CD4-positive, alpha-beta T cell (primary cell): ENCODE measurements at regions not wholly inside any gene's neighbourhood (a gene's known extent, or its start where the extent isn't known, plus 50 kb on each side); places are given as distances from the start of the nearest gene placed in this dataset.

Experiments
- ATAC-seq: fragments of 200-7000 bp; cut with Tn5 transposase; one replicate; pipeline ENCODE4 v1.10.0; 2022; ENCODE audit warnings: mild to moderate bottlenecking; ENCODE audit not compliant: poor library complexity
- CTCF ChIA-PET: fragments of 350-600 bp; sonication (Branson Sonifier 250); formaldehyde crosslinking; loops from one replicate; lab custom pipeline; 2021; ENCODE audit warnings: antibody characterized with exemption, inconsistent platforms; lab: Charles Lee
- POLR2A ChIA-PET: fragments of 350-600 bp; sonication (Branson Sonifier 250); formaldehyde crosslinking; loops from one replicate; lab custom pipeline; 2021; ENCODE audit warnings: antibody characterized with exemption, inconsistent platforms; lab: Charles Lee
- DNase-seq, 14 experiments: peaks; one replicate each; pipeline ENCODE4 v3.0.0-alpha.2; 2013 to 2020; ENCODE audit warnings: mixed read lengths in 2 of 14
- H3K27ac ChIP-seq, 2 donors: one replicate each; pipeline versions ENCODE4 v1.5.1 to v1.7.0; 2013; ENCODE audit warnings: low read length in 2 of 2, low read depth in 1 of 2, mild to moderate bottlenecking in 1 of 2
- H3K27me3 ChIP-seq, 2 experiments: 1 replicate in 1 of 2; 2 replicates in 1 of 2; pipeline versions ENCODE4 v1.6.1 to v1.7.0; 2013; ENCODE audit warnings: low read length in 2 of 2, control low read depth in 1 of 2, mild to moderate bottlenecking in 1 of 2, moderate library complexity in 1 of 2; ENCODE audit not compliant: insufficient read depth in 2 of 2, control insufficient read depth in 1 of 2
- H3K36me3 ChIP-seq: one replicate; pipeline ENCODE4 v1.6.1; 2013; ENCODE audit warnings: low read length, control low read depth; ENCODE audit not compliant: insufficient read depth
- H3K4me1 ChIP-seq: one replicate; pipeline ENCODE4 v1.6.1; 2013; ENCODE audit warnings: low read length, control low read depth; ENCODE audit not compliant: insufficient read depth
- H3K4me3 ChIP-seq: one replicate; pipeline ENCODE4 v1.5.1; 2013; ENCODE audit warnings: mild to moderate bottlenecking, low read length, moderate library complexity
- H3K9me3 ChIP-seq, 2 experiments: 1 replicate in 1 of 2; 2 replicates in 1 of 2; pipeline versions ENCODE4 v1.6.1 to v1.7.0; 2013; ENCODE audit warnings: low read length in 2 of 2, mild to moderate bottlenecking in 2 of 2, control low read depth in 1 of 2, moderate library complexity in 1 of 2; ENCODE audit not compliant: control insufficient read depth in 1 of 2, insufficient read depth in 1 of 2
- H3K27ac Mint-ChIP-seq: one replicate; pipeline ENCODE4 v1.8.0; 2020; ENCODE audit warnings: mixed read lengths
- H3K27me3 Mint-ChIP-seq: one replicate; pipeline ENCODE4 v1.8.0; 2021; ENCODE audit warnings: mixed read lengths
- H3K36me3 Mint-ChIP-seq: one replicate; pipeline ENCODE4 v1.8.0; 2021; ENCODE audit warnings: low read depth, mixed read lengths
- H3K4me1 Mint-ChIP-seq: one replicate; pipeline ENCODE4 v1.8.0; 2021; ENCODE audit warnings: low read depth, mixed read lengths
- H3K4me3 Mint-ChIP-seq: one replicate; pipeline ENCODE4 v1.8.0; 2020; ENCODE audit warnings: mild to moderate bottlenecking, mixed read lengths
- H3K9me3 Mint-ChIP-seq: one replicate; pipeline ENCODE4 v1.8.0; 2020; ENCODE audit warnings: mixed read lengths
- CTCF ChIP-seq: fragments of 200-600 bp; IDR thresholded peaks from one replicate; pipeline ENCODE4 v1.8.0; 2022; ENCODE audit warnings: antibody characterized with exemption, mild to moderate bottlenecking
- intact Hi-C, 2 experiments: fragments of 100-400 bp; cut with DNase I in 1 of 2; cut with micrococcal nuclease in 1 of 2; formaldehyde crosslinking; loops; one replicate each; pipeline versions ENCODE4 v1.15.1 to v1.9.0; 2023 to 2025; cut with DNase I, micrococcal nuclease

GRCh38 chr12:90712671-90713070 lies 242.3 kb downstream of the CCER1 start:
- Histone ChIP-seq H3K4me3 (no peak overlapping the region), H3K36me3 (no peaks in the 10 kb centered on the region), H3K27me3 (no peaks in the 10 kb centered on the region), H3K27ac (no peak overlapping the region), H3K9me3 (no peaks in the 10 kb centered on the region), H3K4me1 (no peaks in the 10 kb centered on the region)
- ChIA-PET CTCF (no interaction called here), POLR2A (no interaction called here)
- Mint-ChIP-seq H3K36me3 (no peaks in the 10 kb centered on the region), H3K27me3 (no peaks in the 10 kb centered on the region), H3K27ac (no peak overlapping the region), H3K4me3 (no peak overlapping the region), H3K4me1 (no peaks in the 10 kb centered on the region), H3K9me3 (no peaks in the 10 kb centered on the region)
- no peak for DNase-seq
- intact Hi-C loops, result no loop called here
- TF ChIP-seq CTCF, result no peak
- no peak for ATAC-seq

- H3K27ac Mint-ChIP-seq, result no peak overlapping the region
- intact Hi-C loops, result no loop called here
- H3K4me3 ChIP-seq, result no peak overlapping the region
- TF ChIP-seq CTCF, result no peak
- H3K9me3 ChIP-seq, result no peaks in the 10 kb centered on the region
- H3K4me1 ChIP-seq, result no peaks in the 10 kb centered on the region
- no peaks in the 10 kb centered on the region for H3K27me3 ChIP-seq
- DNase-seq, result no peak
- CTCF ChIA-PET, result no interaction called here
- H3K36me3 Mint-ChIP-seq, result no peaks in the 10 kb centered on the region
- H3K27me3 Mint-ChIP-seq, result no peaks in the 10 kb centered on the region
- H3K9me3 Mint-ChIP-seq, result no peaks in the 10 kb centered on the region
- no peaks in the 10 kb centered on the region for H3K4me1 Mint-ChIP-seq
- H3K36me3 ChIP-seq, result no peaks in the 10 kb centered on the region
- H3K4me3 Mint-ChIP-seq, result no peak overlapping the region
- no peak for ATAC-seq
- POLR2A ChIA-PET, result no interaction called here
- H3K27ac ChIP-seq, result no peak overlapping the region
Observed at GRCh38 chr12:90710711-90711110, 244.3 kb downstream of the CCER1 start.

GRCh38 chr12:90706036-90706435 lies 248.9 kb downstream of the CCER1 start:
- Histone ChIP-seq H3K4me1 (no peaks in the 10 kb centered on the region), H3K9me3 (no peaks in the 10 kb centered on the region), H3K36me3 (no peaks in the 10 kb centered on the region), H3K27ac (no peak overlapping the region), H3K4me3 (no peak overlapping the region), H3K27me3 (no peaks in the 10 kb centered on the region)
- no peak overlapping the region for H3K27ac Mint-ChIP-seq
- no peaks in the 10 kb centered on the region for H3K36me3 Mint-ChIP-seq
- H3K4me3 Mint-ChIP-seq, result no peak overlapping the region
- ChIA-PET POLR2A (no interaction called here), CTCF (no interaction called here)
- no peaks in the 10 kb centered on the region for H3K9me3 Mint-ChIP-seq
- DNase-seq, result no peak
- no peak for ATAC-seq
- H3K4me1 Mint-ChIP-seq, result no peaks in the 10 kb centered on the region
- intact Hi-C loops, result no loop called here
- TF ChIP-seq CTCF, result no peak
- H3K27me3 Mint-ChIP-seq, result no peaks in the 10 kb centered on the region
